ENCODE measurements at regions not wholly inside any gene's neighbourhood (a gene's known extent, or its start where the extent isn't known, plus 50 kb on each side); places are given as distances from the start of the nearest gene placed in this dataset.

- no peak for TF ChIP-seq NFIC (IDR thresholded peaks at IDR 0.05)
- no peak for TF ChIP-seq REST (IDR thresholded peaks at IDR 0.05; ENCODE audit: low read depth)
- TF ChIP-seq RAD21 (IDR thresholded peaks at IDR 0.05; ENCODE audit: low read depth) = no peak
- TF ChIP-seq FOXM1 (IDR thresholded peaks at IDR 0.05; ENCODE audit: borderline replicate concordance, low read depth) = no peak
- no peak for TF ChIP-seq USF1 (IDR thresholded peaks at IDR 0.05)
- TF ChIP-seq TEAD4 (IDR thresholded peaks at IDR 0.05) = no peak
- TF ChIP-seq TCF12 (IDR thresholded peaks at IDR 0.05; ENCODE audit: low read depth) = no peak
- no peak for TF ChIP-seq EP300 (IDR thresholded peaks at IDR 0.05; ENCODE audit: borderline replicate concordance)
- TF ChIP-seq CEBPB (IDR thresholded peaks at IDR 0.05) = no peak
These were observed 142.4 kb downstream of the SOCS6 start for GRCh38 chr18:70431203-70431624.

GRCh38 chr18:70430501-70431173 is 141.8 kb downstream of the SOCS6 start:
- no peak for TF ChIP-seq YY1 (IDR thresholded peaks at IDR 0.05; ENCODE audit: low read depth)
- TF ChIP-seq USF1 (IDR thresholded peaks at IDR 0.05) = no peak

- TF ChIP-seq CREB1 (IDR thresholded peaks at IDR 0.05; ENCODE audit: low read depth) (no peak), USF1 (IDR thresholded peaks at IDR 0.05) (no peak), CEBPB (IDR thresholded peaks at IDR 0.05) (no peak), TEAD4 (IDR thresholded peaks at IDR 0.05) (no peak), REST (IDR thresholded peaks at IDR 0.05; ENCODE audit: low read depth) (no peak), EP300 (IDR thresholded peaks at IDR 0.05; ENCODE audit: borderline replicate concordance) (no peak)
These were observed 141.1 kb downstream of the SOCS6 start for GRCh38 chr18:70429847-70430500.

- TF ChIP-seq RAD21 (IDR thresholded peaks at IDR 0.05; ENCODE audit: low read depth) (no peak), MAX (IDR thresholded peaks at IDR 0.05) (no peak), USF1 (IDR thresholded peaks at IDR 0.05) (no peak), TCF12 (IDR thresholded peaks at IDR 0.05; ENCODE audit: low read depth) (no peak), YY1 (IDR thresholded peaks at IDR 0.05; ENCODE audit: low read depth) (no peak), TAF1 (IDR thresholded peaks at IDR 0.05; ENCODE audit: low read depth) (no peak), ZBTB7A (IDR thresholded peaks at IDR 0.05; ENCODE audit: low read depth) (no peak), FOXM1 (IDR thresholded peaks at IDR 0.05; ENCODE audit: borderline replicate concordance, low read depth) (no peak), EGR1 (IDR thresholded peaks at IDR 0.05) (no peak), NFIC (IDR thresholded peaks at IDR 0.05) (no peak)
These were observed 139.6 kb downstream of the SOCS6 start for GRCh38 chr18:70428439-70428838.

GRCh38 chr18:70426818-70427217 is 138.0 kb downstream of the SOCS6 start:
- no peak for TF ChIP-seq EGR1 (IDR thresholded peaks at IDR 0.05)
- TF ChIP-seq NFIC (IDR thresholded peaks at IDR 0.05) = no peak
- no peak for TF ChIP-seq TCF12 (IDR thresholded peaks at IDR 0.05; ENCODE audit: low read depth)
- no peak for TF ChIP-seq TAF1 (IDR thresholded peaks at IDR 0.05; ENCODE audit: low read depth)
- no peak for TF ChIP-seq REST (IDR thresholded peaks at IDR 0.05; ENCODE audit: low read depth)
- TF ChIP-seq FOXM1 (IDR thresholded peaks at IDR 0.05; ENCODE audit: borderline replicate concordance, low read depth) = no peak
- TF ChIP-seq EP300 (IDR thresholded peaks at IDR 0.05; ENCODE audit: borderline replicate concordance) = no peak
- TF ChIP-seq USF1 (IDR thresholded peaks at IDR 0.05) = no peak
- no peak for TF ChIP-seq CREB1 (IDR thresholded peaks at IDR 0.05; ENCODE audit: low read depth)
- TF ChIP-seq YY1 (IDR thresholded peaks at IDR 0.05; ENCODE audit: low read depth) = no peak
- TF ChIP-seq CEBPB (IDR thresholded peaks at IDR 0.05) = no peak
- no peak for TF ChIP-seq TEAD4 (IDR thresholded peaks at IDR 0.05)
- no peak for TF ChIP-seq RAD21 (IDR thresholded peaks at IDR 0.05; ENCODE audit: low read depth)
- no peak for TF ChIP-seq MAX (IDR thresholded peaks at IDR 0.05)
- TF ChIP-seq ZBTB7A (IDR thresholded peaks at IDR 0.05; ENCODE audit: low read depth) = no peak

All from Ishikawa (cell line).